OCI-LY3 (cell line): ENCODE measurements at regions not wholly inside any gene's neighbourhood (a gene's known extent, or its start where the extent isn't known, plus 50 kb on each side); places are given as distances from the start of the nearest gene placed in this dataset.

Experiments used
- CTCF ChIP-seq: fragments of 200-600, 300-600 bp; sonication (generic); IDR thresholded peaks from 2 replicates; pipeline ENCODE4 v1.5.1; 2014; ENCODE audit warnings: antibody characterized with exemption, low read length, low read depth
- EZH2phosphoT487 ChIP-seq: fragments of 200-600 bp; shearing (Covaris generic); IDR thresholded peaks from 2 replicates; pipeline ENCODE4 v1.6.1; 2018; ENCODE audit warnings: antibody characterized with exemption, mixed run types, low read depth

GRCh38 chr13:109922518-109922917, 136.1 kb upstream of the IRS2 start:
- TF ChIP-seq CTCF, result no peak
- no peak for TF ChIP-seq EZH2phosphoT487
